ENCODE measurements at regions not wholly inside any gene's neighbourhood (a gene's known extent, or its start where the extent isn't known, plus 50 kb on each side); places are given as distances from the start of the nearest gene placed in this dataset.
"Not testable (repeated sequence)": the region's sequence is repeated elsewhere in the genome, so short reads cannot be mapped to it uniquely, and the experiment has no call there.

DNA sequence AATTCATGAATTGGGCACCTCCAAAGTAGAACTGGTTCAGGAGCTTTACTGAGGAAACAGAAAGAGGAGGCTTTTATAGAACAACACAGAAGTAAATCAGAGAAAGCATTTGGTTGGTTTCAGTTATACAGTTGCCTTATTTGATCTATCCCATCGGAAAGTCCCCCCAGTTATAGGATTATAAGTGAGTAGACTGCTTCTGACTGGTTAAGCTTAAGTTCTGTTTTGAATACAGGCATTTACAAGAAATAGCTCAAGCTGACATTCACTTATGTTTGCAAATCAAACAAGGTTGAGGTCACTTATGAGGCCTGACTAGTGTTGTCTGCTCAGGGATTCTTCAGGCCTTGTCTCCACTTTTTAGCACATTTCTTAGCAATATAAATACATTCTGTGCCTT lies 857.4 kb downstream of the EFNB2 start:
- DNase-seq: no peak
- WGBS, 2 donors: 87 to 89% methylated on average over 1 of the region's 1 CpG
- Histone ChIP-seq H3K9me3 (peaks cover 0 to 10% (median 0%) of the 10 kb centered on the region in 11 donors), H3K4me1 (no peaks in the 10 kb centered on the region), H3K36me3 (no peaks in the 10 kb centered on the region), H3K4me3 (no peak overlapping the region), H3K27ac (no peak overlapping the region), H3K27me3 (no peaks in the 10 kb centered on the region)
- no peak for ATAC-seq
- TF ChIP-seq, protein P1, sequence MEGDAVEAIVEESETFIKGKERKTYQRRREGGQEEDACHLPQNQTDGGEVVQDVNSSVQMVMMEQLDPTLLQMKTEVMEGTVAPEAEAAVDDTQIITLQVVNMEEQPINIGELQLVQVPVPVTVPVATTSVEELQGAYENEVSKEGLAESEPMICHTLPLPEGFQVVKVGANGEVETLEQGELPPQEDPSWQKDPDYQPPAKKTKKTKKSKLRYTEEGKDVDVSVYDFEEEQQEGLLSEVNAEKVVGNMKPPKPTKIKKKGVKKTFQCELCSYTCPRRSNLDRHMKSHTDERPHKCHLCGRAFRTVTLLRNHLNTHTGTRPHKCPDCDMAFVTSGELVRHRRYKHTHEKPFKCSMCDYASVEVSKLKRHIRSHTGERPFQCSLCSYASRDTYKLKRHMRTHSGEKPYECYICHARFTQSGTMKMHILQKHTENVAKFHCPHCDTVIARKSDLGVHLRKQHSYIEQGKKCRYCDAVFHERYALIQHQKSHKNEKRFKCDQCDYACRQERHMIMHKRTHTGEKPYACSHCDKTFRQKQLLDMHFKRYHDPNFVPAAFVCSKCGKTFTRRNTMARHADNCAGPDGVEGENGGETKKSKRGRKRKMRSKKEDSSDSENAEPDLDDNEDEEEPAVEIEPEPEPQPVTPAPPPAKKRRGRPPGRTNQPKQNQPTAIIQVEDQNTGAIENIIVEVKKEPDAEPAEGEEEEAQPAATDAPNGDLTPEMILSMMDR (IDR thresholded peaks at IDR 0.05): no peak
- intact Hi-C loops (cut with DNase I): no loop called here

- no peaks in the 10 kb centered on the region for H3K27me3 ChIP-seq
- 74 to 82% methylated on average over 4 of the region's 4 CpGs for WGBS, 2 donors
- H3K4me1 ChIP-seq: no peaks in the 10 kb centered on the region
- no peaks in the 10 kb centered on the region for H3K36me3 ChIP-seq
- H3K9me3 ChIP-seq: peaks cover 0 to 3% (median 0%) of the 10 kb centered on the region in 11 donors
- no peak overlapping the region for H3K4me3 ChIP-seq
- no peak overlapping the region for H3K27ac ChIP-seq
- TF ChIP-seq, protein P1 (IDR thresholded peaks at IDR 0.05): no peak
- DNase-seq (no peak), ATAC-seq (no peak)
- intact Hi-C loops (cut with DNase I): no loop called here
These were observed 862.6 kb downstream of the EFNB2 start for GRCh38 chr13:105672881-105673280.

GRCh38 chr13:105671131-105671530 lies 864.3 kb downstream of the EFNB2 start:
- DNase-seq; ATAC-seq; H3K4me3 ChIP-seq; intact Hi-C loops (cut with DNase I); H3K4me1 ChIP-seq; H3K27ac ChIP-seq; H3K27me3 ChIP-seq; H3K36me3 ChIP-seq; H3K9me3 ChIP-seq: not testable (repeated sequence)
- WGBS, 2 donors: 96 to 97% methylated on average over 9 of the region's 9 CpGs

- Histone ChIP-seq H3K27ac (no peak overlapping the region), H3K4me3 (no peak overlapping the region), H3K27me3 (no peaks in the 10 kb centered on the region), H3K4me1 (no peaks in the 10 kb centered on the region), H3K9me3 (peaks cover 0 to 3% (median 0%) of the 10 kb centered on the region in 11 donors), H3K36me3 (no peaks in the 10 kb centered on the region)
- ATAC-seq: no peak
- 89 to 93% methylated on average over 3 of the region's 3 CpGs for WGBS, 2 donors
- TF ChIP-seq, protein P1 (IDR thresholded peaks at IDR 0.05): no peak
- DNase-seq: no peak
- intact Hi-C loops (cut with DNase I): no loop called here
These were observed 865.1 kb downstream of the EFNB2 start for GRCh38 chr13:105670179-105670990.

GRCh38 chr13:105665284-105665683 lies 870.2 kb downstream of the EFNB2 start:
- Histone ChIP-seq H3K4me3 (no peak overlapping the region), H3K27me3 (no peaks in the 10 kb centered on the region), H3K9me3 (no peaks in the 10 kb centered on the region), H3K4me1 (no peaks in the 10 kb centered on the region), H3K36me3 (no peaks in the 10 kb centered on the region), H3K27ac (no peak overlapping the region)
- WGBS, 2 donors: 89 to 90% methylated on average over 1 of the region's 1 CpG
- intact Hi-C loops (cut with DNase I): loop anchor here in 1 of 10 donors (5.0 kb wide), 1 partner anchor 283 kb away; no protein-coding TSS in a partner anchor
- TF ChIP-seq, protein P1 (IDR thresholded peaks at IDR 0.05): no peak
- no peak for DNase-seq
- no peak for ATAC-seq
